ENCODE measurements at regions not wholly inside any gene's neighbourhood (a gene's known extent, or its start where the extent isn't known, plus 50 kb on each side); places are given as distances from the start of the nearest gene placed in this dataset.

DNA sequence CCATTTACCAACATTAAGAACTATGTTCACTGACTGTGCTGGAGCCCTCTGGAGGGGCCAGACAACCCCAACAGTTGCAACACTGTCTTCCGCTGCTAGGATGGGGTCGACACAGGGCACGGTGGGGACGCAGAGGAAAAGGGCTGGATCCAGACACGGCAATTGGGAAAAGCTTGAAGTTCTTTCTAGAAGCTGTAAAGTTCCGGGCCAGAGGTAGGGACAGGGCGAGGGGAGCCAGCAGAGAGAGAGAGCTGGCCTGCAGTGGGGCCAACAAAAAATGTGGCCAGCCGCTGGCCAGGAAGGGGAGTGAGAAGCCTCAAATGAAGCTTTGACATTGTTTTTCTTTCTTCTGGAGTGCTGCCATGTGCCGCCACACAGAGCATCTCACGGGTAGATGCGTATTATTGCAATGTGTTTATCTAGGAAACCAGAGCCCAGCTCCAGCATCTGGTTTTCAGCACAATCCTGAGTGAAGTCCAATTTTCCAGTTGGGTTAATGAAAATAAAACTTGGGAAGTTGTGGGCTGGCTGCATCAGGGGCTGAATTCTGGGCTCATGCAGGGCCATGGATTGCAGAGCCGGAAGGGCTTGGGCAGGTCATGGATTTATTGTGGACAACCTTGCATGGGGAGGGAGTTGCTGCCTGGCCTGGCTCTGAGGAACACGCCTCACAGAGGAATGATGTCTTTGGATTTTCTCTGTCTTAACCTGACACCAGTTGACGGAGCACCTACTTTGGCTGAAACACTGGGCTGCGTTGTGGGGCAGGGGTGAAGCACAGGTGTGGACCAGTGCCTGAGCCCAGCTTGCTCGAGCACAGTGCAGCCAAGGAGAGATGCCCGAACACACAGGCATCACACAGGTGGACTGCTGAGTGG lies 67.6 kb upstream of the AMPD3 start:
- no peak for DNase-seq

DNA sequence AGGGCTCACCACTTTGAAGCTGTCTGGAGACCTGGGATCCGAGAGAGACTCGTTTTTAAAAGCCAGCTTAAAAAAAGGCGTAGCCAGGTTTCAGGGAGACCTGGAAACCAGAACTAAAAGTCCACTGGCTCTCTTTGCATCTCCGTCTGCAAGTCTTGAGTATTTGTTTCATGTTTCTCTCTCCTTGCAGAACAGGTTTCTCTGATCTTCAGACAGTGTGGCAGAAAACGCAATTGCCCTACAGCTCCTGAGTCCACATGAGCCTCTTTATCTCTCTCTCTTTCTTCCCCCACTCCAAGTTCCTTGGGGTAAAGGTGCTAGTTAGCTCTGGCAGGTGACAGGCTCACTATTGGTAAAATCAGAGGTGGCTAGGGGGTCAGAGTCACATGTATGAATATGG lies 67.0 kb upstream of the AMPD3 start:
- DNase-seq = no peak

DNA sequence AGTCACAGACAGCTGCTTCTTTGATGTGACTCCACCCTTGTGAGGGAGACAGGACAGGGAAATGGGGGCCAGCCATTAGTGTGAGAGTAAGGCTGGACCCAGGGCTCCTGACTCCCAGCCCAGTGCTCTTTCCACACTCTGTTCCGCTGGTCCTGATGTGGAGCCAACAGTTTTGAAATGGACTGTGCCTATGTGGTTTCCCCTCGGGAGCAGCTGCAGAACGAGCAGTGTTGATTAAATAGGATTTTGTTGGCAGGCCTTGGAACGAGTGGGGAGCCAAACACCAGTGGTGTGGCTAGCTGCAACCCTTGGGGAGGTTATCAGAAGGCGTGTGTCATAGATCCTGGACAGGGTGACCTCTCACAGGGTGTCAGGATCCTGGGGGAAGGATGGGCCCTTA lies 66.5 kb upstream of the AMPD3 start:
- no peak for DNase-seq

- no peak for DNase-seq
Measured at GRCh38 chr11:10390375-10390774, 64.7 kb upstream of the AMPD3 start.

- no peak for DNase-seq
Measured at GRCh38 chr11:10392095-10393079, 62.7 kb upstream of the AMPD3 start.

DNA sequence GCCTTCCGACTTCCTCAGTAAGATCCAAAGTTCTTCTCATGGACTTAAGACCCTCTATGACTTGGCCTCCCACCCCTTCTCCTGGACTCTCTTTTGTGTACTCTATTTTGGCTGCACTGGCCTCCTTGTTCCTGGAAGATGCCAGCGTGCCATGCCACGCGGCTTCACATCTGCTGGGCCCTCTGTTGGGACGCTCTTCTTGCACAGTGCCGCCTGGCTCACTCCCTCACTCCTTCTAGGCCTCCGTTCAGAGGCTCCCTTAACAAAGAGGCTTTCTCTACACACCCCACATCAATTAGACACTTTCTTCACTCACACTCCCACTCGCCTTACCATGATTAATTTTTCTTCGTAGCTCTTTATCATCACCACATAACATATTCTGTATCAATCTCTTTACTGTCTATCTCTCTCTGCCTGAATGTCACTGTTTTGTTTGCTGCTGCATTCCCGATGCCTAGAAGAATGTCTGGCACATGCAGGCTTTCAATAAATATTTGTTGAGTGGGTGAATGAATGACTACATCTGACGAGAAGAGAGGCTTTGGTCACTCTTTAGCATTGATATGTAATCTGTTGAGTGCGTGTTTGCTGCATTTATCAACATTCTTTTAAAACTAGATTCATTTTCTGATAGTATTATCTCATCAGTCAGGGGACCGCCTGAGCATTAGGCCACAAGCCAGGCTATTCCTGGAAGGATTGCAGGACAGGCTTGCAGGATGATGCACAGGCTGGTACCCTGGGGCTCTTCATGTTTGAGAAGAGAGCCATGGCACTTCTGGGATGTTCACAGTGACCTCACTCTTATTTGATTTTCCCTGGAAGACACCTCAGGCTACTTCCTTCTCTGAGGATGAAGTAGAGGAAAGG lies 60.6 kb upstream of the AMPD3 start:
- no peak for DNase-seq

DNA sequence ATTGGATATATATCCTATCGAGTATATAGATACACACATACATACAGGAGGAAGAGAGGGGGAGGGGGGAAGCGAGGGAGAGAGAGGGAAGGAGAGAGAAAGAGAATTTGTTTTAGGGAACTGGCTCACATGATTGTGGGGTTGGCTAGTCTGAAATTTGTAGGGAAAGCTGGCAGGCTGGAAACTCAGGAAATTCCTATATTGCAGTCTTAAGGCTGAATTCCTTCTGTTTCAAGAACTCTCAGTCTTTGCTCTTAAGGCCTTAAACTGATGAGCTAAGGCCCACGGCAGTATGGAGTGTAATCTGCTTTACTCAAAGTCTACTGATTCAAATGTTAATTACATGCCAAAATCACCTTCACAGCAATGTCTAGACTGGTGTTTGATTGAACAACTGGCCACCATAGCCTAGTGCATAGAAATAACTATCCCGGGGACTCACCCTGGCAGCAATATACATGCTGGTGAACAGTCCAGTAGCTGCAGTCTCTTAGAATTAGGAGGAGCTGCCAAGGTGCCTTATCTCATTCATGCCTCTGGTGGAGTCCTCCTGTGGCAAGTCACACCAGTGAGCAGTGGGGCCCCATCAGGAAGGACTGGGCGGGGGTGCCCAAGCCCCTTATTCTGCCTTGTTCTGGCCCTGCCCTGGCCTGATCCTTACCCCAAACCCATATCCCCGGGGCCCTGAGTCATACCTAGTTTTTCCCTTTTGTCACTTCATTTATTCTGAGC lies 59.7 kb upstream of the AMPD3 start:
- no peak for DNase-seq

DNA sequence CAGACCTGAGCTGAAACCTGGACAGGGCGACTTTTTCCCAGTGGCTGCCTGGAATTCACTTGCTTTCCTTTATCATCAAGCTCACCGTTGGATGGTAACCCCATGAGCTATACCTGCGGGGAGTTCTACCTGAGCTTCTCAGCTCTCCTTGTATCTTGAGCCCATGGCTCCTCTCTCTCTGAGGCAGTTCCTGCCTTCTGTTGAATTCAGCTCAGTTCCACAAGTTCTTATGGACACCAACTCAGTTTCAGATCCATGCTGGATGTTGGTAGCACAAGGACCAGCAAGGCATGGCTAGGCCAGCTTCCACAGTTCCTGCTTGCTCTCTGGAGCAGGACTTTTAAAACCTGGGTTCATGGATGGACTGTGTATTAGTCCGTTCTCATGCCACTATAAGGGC lies 58.3 kb upstream of the AMPD3 start:
- DNase-seq = no peak

- DNase-seq = no peak
Measured at GRCh38 chr11:10397226-10397987, 57.7 kb upstream of the AMPD3 start.

- DNase-seq = peak in 1 of 2 donors; percentile 26
Measured at GRCh38 chr11:10398525-10398924, 56.5 kb upstream of the AMPD3 start.

DNA sequence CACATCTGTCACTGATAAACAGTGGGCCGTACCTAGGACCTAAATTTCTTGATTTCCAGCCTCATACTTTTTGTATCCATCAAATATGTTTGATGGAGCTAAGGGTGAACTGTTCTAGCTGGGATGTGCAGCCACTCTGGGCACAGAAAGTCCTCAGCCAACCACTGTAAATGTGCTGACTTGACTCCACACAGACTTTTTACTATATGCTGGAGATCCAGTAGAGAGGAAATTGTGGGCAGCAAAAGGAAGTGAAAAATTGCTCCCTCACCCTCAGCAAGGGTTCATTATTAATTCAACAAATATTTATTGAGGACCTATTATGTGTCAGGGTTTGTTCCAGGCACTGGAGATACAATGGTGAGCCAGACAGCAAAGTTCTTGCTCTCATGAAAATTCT lies 54.2 kb upstream of the AMPD3 start:
- DNase-seq = no peak

DNA sequence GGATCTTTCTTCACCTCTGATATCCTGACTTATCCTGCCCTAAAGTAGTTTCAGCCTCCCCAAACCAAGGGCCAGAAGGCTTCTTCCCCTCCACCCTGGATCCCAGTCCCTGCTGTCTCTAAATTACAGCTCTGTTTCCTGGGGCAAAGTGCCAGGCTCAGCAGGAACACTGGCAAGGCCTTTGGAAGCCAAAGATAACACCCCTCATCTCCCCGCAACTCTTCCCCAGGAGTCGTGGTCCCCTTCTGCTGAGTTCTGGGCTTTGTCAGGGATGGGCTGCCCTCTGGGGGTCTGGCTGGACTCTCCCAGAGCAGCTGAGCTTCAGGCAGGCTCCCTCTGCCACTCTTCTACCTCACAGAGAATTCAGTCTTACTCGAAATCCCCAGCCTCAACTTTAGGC lies 53.8 kb upstream of the AMPD3 start:
- no peak for DNase-seq

GRCh38 chr11:10401696-10402392 lies 53.2 kb upstream of the AMPD3 start:
- no peak for DNase-seq
